ENCODE measurements at regions not wholly inside any gene's neighbourhood (a gene's known extent, or its start where the extent isn't known, plus 50 kb on each side); places are given as distances from the start of the nearest gene placed in this dataset.

DNA sequence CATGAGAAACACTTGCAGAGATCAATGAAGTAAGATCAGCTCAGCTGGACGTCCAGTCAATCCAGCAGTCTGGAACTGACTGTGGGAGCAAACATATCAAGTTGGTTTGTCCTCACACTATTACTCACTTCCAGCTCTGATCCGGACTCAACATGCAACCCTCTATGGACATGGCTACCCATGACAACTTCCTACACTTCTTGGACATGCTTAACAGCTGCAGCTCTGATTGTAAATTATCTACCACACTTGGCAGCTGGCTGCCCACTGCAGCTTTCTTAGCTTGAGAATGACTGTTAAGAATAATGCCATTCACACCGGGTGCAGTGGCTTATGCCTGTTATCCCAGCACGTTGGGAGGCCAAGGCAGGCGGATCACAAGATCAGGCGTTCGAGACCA, 429.8 kb downstream of the EPHA4 start:
- no peak for DNase-seq

GRCh38 chr2:221143231-221143630, 428.9 kb downstream of the EPHA4 start:
- DNase-seq = no peak

DNA sequence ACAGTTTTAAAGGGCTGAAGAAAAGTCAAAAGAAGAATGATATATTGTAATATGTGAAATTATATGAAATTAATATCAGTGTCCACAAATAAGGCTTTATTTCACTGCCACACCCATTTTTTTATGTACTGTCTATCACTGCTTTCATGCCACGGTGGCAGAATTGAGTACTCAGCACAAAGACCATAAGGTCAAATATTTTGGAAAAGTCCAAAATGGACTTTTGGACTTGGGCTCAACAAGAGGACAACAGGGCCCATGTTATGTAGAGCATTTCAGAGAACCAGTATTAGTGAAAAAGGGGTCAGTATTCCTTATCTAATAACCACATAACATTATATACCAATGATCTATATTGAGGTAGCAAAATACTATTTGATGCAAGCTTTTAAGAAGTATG, 427.2 kb downstream of the EPHA4 start:
- DNase-seq = no peak

GRCh38 chr2:221145396-221145795, 426.7 kb downstream of the EPHA4 start:
- no peak for DNase-seq

GRCh38 chr2:221153226-221153625, 418.9 kb downstream of the EPHA4 start:
- DNase-seq = no peak

- no peak for DNase-seq
Measured at GRCh38 chr2:221154176-221154575, 417.9 kb downstream of the EPHA4 start.

DNA sequence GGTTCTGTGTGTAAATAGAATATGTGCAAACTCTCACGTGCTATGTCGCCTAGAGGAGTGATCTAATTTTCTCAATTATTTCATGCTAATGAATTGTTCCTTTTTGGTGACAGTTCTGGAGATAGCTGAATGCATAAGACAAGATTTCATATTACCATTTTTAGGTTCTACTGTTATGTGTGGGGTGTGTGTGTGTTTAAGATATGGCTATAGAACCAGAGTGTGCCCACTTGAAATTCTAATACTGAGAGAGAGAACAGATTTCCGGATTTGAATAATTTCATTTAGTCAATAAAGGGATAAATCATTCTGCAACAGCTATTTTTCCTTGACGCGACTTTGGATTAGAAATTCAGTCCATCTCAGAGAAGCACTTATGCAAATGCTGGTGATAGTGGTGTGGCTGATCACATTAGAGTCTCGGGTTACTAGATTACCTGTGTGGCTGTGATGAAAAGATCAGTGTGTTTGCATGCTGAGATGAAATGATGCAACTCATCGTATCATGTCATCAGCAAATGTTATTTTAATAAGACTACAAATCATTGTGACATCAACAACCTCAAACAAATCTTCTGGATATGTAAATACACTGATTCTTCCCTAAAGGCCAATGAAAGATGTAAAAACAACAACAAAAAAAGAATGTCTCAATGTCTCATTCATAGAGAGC, 415.9 kb downstream of the EPHA4 start:
- no peak for DNase-seq

- no peak for DNase-seq
Measured at GRCh38 chr2:221161186-221161585, 410.9 kb downstream of the EPHA4 start.

GRCh38 chr2:221166292-221166691, 405.8 kb downstream of the EPHA4 start:
- DNase-seq = no peak

DNA sequence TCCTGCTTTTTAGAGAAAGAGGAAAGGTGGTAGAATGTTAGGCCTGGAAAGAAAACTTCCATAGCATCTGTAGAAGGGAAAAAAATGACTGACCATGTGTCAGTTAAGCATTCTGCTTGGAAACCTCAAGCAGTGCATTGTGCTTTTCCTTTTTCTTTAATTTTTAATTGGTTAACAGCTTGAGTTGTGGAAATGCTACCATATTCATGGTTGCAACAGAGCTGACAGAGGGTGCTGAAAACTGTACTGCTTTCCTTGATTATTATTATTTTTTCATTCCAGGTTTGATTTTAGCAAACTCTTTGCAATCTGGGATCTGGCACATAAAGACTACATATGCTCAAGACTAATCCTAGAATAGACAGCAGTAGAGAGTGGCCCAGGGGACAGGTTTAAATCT, 404.5 kb downstream of the EPHA4 start:
- DNase-seq = no peak

- DNase-seq = no peak
Measured at GRCh38 chr2:221169724-221170123, 402.4 kb downstream of the EPHA4 start.

GRCh38 chr2:221170548-221170947, 401.6 kb downstream of the EPHA4 start:
- DNase-seq = no peak

DNA sequence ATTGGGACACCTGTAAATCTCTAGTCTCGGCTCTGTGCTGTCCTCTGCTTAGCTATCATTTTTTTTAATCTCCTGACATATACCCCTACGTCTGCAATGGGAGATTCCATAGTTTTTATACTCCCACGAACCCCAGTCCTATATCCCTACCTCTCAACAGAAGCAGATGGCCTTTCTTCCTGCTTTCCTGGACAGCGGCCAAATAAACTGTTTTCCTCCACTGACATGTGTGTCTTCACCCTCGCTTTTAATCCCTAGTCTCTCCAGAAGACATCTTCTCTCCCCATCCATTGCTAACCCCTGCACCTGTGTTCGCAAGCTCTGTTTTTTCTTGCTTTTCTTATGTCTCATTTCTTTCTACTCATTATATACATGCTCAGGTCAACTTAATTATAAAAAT, 395.4 kb downstream of the EPHA4 start:
- DNase-seq = no peak

- DNase-seq = no peak
Measured at GRCh38 chr2:221178139-221178538, 394.0 kb downstream of the EPHA4 start.

DNA sequence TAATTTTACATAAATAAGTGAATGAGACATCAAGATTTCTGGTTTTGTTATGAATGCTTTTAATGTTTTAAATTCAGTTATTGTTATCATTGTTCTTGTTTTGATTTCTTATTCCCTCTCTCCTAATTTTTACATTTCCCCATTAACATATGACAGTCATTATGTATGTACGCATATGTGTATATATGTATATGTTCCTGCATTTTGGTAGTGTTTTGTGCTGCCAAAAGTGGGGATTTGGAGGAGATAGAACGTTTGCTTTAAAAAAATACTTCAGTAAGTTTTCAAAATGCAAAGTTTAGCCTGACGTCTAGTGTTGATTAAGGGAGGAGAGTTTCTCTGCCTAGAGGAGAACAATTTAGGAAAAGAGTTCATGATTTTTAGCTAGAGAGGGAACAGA, 385.2 kb downstream of the EPHA4 start:
- no peak for DNase-seq

DNA sequence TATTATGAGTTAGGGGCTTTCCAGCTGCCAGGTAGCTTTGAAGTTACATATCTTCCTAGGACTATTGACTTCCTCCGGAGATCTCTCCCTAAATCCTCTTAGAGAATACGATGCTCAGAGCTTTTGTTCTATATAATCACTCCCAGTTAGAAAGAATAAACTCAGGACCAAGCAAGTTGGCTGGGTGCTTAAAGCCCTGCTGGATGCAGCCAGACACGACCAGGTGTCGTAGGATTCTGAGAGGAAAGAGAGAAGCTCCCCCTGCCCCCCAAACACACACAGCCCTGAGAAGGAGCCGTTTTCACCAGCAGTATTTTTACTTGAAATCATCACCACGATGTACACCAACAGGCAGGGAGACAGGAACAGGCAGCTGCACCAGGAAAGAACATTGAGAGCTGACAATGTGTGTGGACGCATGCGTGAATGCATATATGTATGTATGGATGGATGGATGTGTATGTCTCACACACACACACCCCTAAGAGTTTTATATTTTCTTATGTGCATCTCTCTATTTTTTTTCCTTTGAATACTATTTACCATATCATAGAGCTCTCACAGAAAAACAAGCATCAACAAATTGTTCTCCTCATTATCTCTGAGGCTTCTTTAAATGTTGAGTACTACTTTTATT, 382.6 kb downstream of the EPHA4 start:
- no peak for DNase-seq

GRCh38 chr2:221195829-221196228, 376.3 kb downstream of the EPHA4 start:
- no peak for DNase-seq

DNA sequence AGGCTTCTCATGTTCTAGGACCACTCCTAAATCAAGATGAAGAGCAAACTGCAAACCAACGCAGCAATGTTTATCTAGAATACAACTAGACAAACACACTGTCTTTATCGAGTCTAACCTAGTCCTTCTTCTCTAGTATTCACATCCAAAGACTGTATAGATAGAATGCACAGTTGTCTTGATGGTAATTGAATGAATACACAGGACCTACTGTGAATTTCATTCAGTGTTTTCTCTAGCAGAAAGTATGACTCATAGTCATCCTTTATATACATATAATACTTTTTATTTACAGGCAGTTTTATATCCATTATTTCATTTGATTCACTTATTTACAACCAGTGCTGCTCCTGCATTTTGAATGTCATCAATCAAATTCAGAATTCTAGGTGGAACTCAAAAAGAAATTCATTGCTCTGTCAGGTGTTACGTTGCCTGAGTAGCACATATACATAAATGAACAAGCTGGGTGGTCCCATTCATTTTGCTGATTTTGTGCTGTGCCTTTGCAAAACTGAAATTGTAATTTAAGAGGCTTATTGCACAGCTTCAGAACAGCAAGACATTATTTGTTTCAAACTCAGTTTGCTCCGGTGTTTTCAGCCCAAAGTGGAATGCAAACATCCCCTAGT, 374.8 kb downstream of the EPHA4 start:
- no peak for DNase-seq

DNA sequence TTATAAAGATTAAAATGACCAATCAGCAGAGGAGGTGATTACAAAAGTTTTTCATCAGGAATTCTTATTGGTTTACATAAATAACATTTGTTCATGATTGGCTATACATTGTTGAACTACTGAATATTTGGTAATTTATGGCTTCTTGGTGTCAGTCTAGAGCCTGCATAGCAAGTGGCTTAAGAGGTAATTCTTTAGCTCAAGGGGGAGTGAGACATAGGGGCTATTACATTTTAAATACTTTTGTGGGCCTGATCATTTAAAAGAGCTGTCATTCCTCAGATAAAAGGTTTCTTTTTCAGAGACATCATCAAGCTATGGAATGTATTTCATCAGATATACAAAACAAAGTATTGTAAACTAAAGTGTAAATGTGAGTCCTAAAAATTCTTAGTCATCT, 373.8 kb downstream of the EPHA4 start:
- no peak for DNase-seq

DNA sequence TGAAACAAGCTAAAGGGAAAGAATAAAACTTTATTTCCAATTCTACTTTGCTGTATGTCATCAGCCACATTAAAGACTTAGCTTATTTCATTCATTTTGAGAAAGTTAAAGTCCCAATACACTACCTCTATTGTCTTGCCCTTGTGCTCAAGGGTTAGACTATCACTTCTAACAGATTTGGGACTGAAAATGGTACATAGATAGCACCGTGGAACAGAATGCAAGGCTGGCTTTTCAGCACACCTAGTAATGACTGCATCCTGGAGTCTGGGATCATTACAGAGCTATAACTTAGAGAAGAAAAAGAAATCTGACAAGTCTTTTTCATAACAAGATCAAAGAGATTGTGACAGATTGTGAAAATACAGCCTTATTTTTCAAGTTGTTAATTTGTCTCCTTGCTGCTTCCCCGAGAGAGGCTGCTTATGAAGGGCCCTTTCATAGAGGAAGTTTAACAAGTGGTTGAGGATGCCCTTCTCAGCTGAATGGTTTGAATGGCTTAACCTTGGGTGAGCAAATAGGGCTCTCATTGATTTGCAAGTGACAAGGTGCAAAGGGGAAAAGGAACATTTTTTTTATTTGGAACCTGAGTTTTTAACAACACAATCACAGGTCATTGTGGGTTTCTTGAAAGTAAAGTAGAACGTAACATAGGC, 371.8 kb downstream of the EPHA4 start:
- DNase-seq = no peak

DNA sequence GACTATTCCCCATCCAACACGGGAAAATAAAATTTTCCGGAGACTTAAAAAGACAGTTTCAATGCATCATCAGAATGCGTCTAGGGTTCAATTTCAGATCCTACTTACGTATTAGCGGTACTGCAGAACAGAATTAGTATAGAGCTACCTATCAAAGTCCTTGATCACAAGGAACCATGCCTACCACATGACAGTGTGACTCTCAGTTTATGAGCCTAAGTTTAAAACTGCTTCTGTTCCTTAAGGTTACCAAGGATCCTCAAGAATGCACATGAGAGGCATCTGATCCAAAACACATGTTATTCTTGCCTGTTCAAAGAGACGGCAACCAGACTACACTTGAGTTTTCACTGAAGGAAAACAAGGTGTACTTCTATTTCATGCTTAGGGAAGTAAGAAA, 369.7 kb downstream of the EPHA4 start:
- DNase-seq = no peak

GRCh38 chr2:221203125-221203524, 369.0 kb downstream of the EPHA4 start:
- DNase-seq = no peak

DNA sequence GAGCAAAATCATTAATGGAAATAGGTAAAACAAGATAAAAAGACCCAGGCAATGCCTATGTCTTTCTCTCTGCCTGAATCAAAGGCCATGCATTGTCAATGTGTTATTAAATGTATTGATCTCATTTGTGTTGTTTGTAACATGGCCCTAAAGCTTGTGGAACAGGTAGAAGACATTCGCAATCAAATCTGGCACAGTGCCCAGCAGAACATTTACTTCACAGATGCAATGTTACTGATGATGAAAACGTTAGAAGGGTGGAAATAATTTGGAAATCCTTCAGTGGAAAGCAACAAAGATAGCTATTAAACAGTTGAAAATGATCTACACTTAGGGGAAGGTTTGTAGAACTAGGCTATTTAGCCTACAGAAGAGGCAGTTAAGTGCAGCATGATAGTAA, 368.2 kb downstream of the EPHA4 start:
- no peak for DNase-seq

DNA sequence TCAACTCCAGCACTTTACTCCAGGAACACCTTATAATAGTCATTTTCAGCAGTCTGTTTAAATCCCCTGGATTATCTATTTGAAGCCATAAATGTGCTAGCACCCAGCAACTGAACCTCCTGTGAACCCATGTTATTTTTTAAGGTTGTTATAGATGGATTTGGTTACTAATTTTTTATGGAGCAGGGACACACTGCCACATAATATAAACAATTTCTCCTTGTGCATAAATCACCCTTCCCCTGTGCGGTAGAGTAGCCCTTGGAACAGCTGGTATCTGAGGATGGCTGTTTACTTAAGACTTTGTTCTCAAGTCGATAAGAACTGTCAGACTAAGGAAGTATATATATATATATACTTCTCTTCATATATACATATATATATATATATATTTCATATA, 367.4 kb downstream of the EPHA4 start:
- DNase-seq = no peak

All from effector CD8-positive, alpha-beta T cell (primary cell).